ENCODE measurements at regions not wholly inside any gene's neighbourhood (a gene's known extent, or its start where the extent isn't known, plus 50 kb on each side); places are given as distances from the start of the nearest gene placed in this dataset.
"Not testable (repeated sequence)": the region's sequence is repeated elsewhere in the genome, so short reads cannot be mapped to it uniquely, and the experiment has no call there.

- H3F3A ChIP-seq (ENCODE audit: control insufficient read depth, insufficient read depth): no peaks in the 10 kb centered on the region
- H3K9me2 ChIP-seq (replicated peaks; ENCODE audit: control insufficient read depth, low read length): no peaks in the 10 kb centered on the region
- no peaks in the 10 kb centered on the region for H4K20me1 ChIP-seq (ENCODE audit: control insufficient read depth, insufficient read depth, low read depth, low read length)
- TF ChIP-seq, protein P1, sequence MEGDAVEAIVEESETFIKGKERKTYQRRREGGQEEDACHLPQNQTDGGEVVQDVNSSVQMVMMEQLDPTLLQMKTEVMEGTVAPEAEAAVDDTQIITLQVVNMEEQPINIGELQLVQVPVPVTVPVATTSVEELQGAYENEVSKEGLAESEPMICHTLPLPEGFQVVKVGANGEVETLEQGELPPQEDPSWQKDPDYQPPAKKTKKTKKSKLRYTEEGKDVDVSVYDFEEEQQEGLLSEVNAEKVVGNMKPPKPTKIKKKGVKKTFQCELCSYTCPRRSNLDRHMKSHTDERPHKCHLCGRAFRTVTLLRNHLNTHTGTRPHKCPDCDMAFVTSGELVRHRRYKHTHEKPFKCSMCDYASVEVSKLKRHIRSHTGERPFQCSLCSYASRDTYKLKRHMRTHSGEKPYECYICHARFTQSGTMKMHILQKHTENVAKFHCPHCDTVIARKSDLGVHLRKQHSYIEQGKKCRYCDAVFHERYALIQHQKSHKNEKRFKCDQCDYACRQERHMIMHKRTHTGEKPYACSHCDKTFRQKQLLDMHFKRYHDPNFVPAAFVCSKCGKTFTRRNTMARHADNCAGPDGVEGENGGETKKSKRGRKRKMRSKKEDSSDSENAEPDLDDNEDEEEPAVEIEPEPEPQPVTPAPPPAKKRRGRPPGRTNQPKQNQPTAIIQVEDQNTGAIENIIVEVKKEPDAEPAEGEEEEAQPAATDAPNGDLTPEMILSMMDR (IDR thresholded peaks at IDR 0.05; ENCODE audit: low read depth, low read length, poor library complexity, severe bottlenecking): no peak
- no peak for TF ChIP-seq EZH2phosphoT487 (IDR thresholded peaks at IDR 0.05; ENCODE audit: borderline replicate concordance, low read length)
- H3K79me2 ChIP-seq (ENCODE audit: control insufficient read depth, low read length): no peaks in the 10 kb centered on the region
- no peaks in the 10 kb centered on the region for H3K9me3 ChIP-seq (ENCODE audit: control insufficient read depth, insufficient read depth, low read length)
- H3K4me3 ChIP-seq (ENCODE audit: low read length): no peak overlapping the region
- H3K27me3 ChIP-seq (ENCODE audit: control insufficient read depth, low read length): peaks cover 7% of the 10 kb centered on the region; the same call in 1 of the 2 replicates
- H3K4me1 ChIP-seq (ENCODE audit: control insufficient read depth, low read length): no peaks in the 10 kb centered on the region
- H3K4me2 ChIP-seq (ENCODE audit: low read length): no peak overlapping the region
- H3K36me3 ChIP-seq (ENCODE audit: control insufficient read depth, low read length): no peaks in the 10 kb centered on the region
- no peak overlapping the region for H3K27ac ChIP-seq (ENCODE audit: low read depth, low read length)
Measured at GRCh38 chr6:134407791-134408190, 89.9 kb upstream of the SGK1 start.

- no peaks in the 10 kb centered on the region for H3K4me1 ChIP-seq (ENCODE audit: control insufficient read depth, low read length)
Measured at GRCh38 chr6:134406311-134406710, 88.4 kb upstream of the SGK1 start.

GRCh38 chr6:134405386-134406087 lies 87.6 kb upstream of the SGK1 start:
- Histone ChIP-seq H4K20me1 (ENCODE audit: control insufficient read depth, insufficient read depth, low read depth, low read length) (no peaks in the 10 kb centered on the region), H3K9me3 (ENCODE audit: control insufficient read depth, insufficient read depth, low read length) (no peaks in the 10 kb centered on the region), H3K36me3 (ENCODE audit: control insufficient read depth, low read length) (no peaks in the 10 kb centered on the region), H3K4me1 (ENCODE audit: control insufficient read depth, low read length) (no peaks in the 10 kb centered on the region), H3K27ac (ENCODE audit: low read depth, low read length) (no peak overlapping the region), H3K4me2 (ENCODE audit: low read length) (no peak overlapping the region), H3K27me3 (ENCODE audit: control insufficient read depth, low read length) (peaks cover 7% of the 10 kb centered on the region; the same call in 1 of the 2 replicates), H3K9me2 (replicated peaks; ENCODE audit: control insufficient read depth, low read length) (no peaks in the 10 kb centered on the region), H3K79me2 (ENCODE audit: control insufficient read depth, low read length) (no peaks in the 10 kb centered on the region), H3K4me3 (ENCODE audit: low read length) (no peak overlapping the region), H3F3A (ENCODE audit: control insufficient read depth, insufficient read depth) (no peaks in the 10 kb centered on the region)
- TF ChIP-seq, protein P1 (IDR thresholded peaks at IDR 0.05; ENCODE audit: low read depth, low read length, poor library complexity, severe bottlenecking): no peak
- TF ChIP-seq EZH2phosphoT487 (IDR thresholded peaks at IDR 0.05; ENCODE audit: borderline replicate concordance, low read length): no peak

More at GRCh38 chr6:134406311-134406710, 88.4 kb upstream of the SGK1 start:
- Histone ChIP-seq H3K4me2 (ENCODE audit: low read length) (no peak overlapping the region), H3K9me2 (replicated peaks; ENCODE audit: control insufficient read depth, low read length) (no peaks in the 10 kb centered on the region), H3K4me3 (ENCODE audit: low read length) (no peak overlapping the region), H3K9me3 (ENCODE audit: control insufficient read depth, insufficient read depth, low read length) (no peaks in the 10 kb centered on the region), H3F3A (ENCODE audit: control insufficient read depth, insufficient read depth) (no peaks in the 10 kb centered on the region), H4K20me1 (ENCODE audit: control insufficient read depth, insufficient read depth, low read depth, low read length) (no peaks in the 10 kb centered on the region), H3K36me3 (ENCODE audit: control insufficient read depth, low read length) (no peaks in the 10 kb centered on the region), H3K79me2 (ENCODE audit: control insufficient read depth, low read length) (no peaks in the 10 kb centered on the region), H3K27ac (ENCODE audit: low read depth, low read length) (no peak overlapping the region), H3K27me3 (ENCODE audit: control insufficient read depth, low read length) (peaks cover 7% of the 10 kb centered on the region; the same call in 1 of the 2 replicates)
- TF ChIP-seq, protein P1 (IDR thresholded peaks at IDR 0.05; ENCODE audit: low read depth, low read length, poor library complexity, severe bottlenecking): no peak
- TF ChIP-seq EZH2phosphoT487 (IDR thresholded peaks at IDR 0.05; ENCODE audit: borderline replicate concordance, low read length): no peak

DNA sequence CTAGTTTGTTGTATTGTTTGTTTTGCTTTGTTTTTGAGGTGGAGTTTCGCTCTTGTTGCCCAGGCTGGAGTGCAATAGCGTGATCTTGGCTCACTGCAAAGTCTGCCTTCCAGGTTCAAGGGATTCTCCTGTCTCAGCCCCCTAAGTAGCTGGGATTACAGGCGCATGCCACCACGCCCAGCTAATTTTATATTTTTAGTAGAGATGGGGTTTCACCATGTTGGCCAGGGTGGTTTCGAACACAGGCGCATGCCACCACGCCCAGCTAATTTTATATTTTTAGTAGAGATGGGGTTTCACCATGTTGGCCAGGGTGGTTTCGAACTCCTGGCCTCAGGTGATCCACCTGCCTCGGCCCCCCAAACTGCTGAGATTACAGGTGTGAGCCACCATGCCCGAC lies 85.4 kb upstream of the SGK1 start:
- H3K4me1 ChIP-seq (ENCODE audit: control insufficient read depth, low read length); H3K4me2 ChIP-seq (ENCODE audit: low read length); H3K4me3 ChIP-seq (ENCODE audit: low read length); H3K9me3 ChIP-seq (ENCODE audit: control insufficient read depth, insufficient read depth, low read length); H3K9me2 ChIP-seq (replicated peaks; ENCODE audit: control insufficient read depth, low read length); H3K27ac ChIP-seq (ENCODE audit: low read depth, low read length); H3F3A ChIP-seq (ENCODE audit: control insufficient read depth, insufficient read depth); H4K20me1 ChIP-seq (ENCODE audit: control insufficient read depth, insufficient read depth, low read depth, low read length); H3K36me3 ChIP-seq (ENCODE audit: control insufficient read depth, low read length); H3K27me3 ChIP-seq (ENCODE audit: control insufficient read depth, low read length); H3K79me2 ChIP-seq (ENCODE audit: control insufficient read depth, low read length): not testable (repeated sequence)

Measured in DOHH2 (cell line).